ENCODE measurements at regions not wholly inside any gene's neighbourhood (a gene's known extent, or its start where the extent isn't known, plus 50 kb on each side); places are given as distances from the start of the nearest gene placed in this dataset.

GRCh38 chr10:42911359-42911758 lies 128.8 kb downstream of the BMS1 start:
- Histone ChIP-seq H3K9ac (ENCODE audit: extremely low read depth, insufficient read length, low read length) (no peak overlapping the region), H4K91ac (ENCODE audit: insufficient read length, low read depth, low read length) (no peak overlapping the region), H2BK15ac (ENCODE audit: low read depth, low read length) (no peak overlapping the region), H2AK5ac (ENCODE audit: insufficient read length, low read length) (no peak overlapping the region), H4K20me1 (ENCODE audit: control insufficient read depth, insufficient read depth, insufficient read length) (no peaks in the 10 kb centered on the region), H3K14ac (ENCODE audit: insufficient read depth, low read length) (no peak overlapping the region), H2BK20ac (ENCODE audit: low read depth, low read length, poor library complexity, severe bottlenecking) (no peak overlapping the region), H3K27ac (ENCODE audit: insufficient read length, low read depth, low read length) (no peak overlapping the region), H3K27me3 (ENCODE audit: insufficient read depth, low read length) (no peaks in the 10 kb centered on the region), H4K8ac (replicated peaks; ENCODE audit: insufficient read length, low read depth, low read length) (no peak overlapping the region), H3K56ac (ENCODE audit: insufficient read length, low read depth, low read length) (no peak overlapping the region), H4K5ac (ENCODE audit: insufficient read length, low read depth, low read length) (no peak overlapping the region), H2AFZ (ENCODE audit: low read length) (no peak overlapping the region), H2BK12ac (ENCODE audit: insufficient read length, low read depth, low read length) (no peak overlapping the region), H2BK120ac (ENCODE audit: low read depth, low read length, poor library complexity, severe bottlenecking) (no peak overlapping the region), H3K23me2 (ENCODE audit: insufficient read length, low read depth, low read length, poor library complexity, severe bottlenecking) (no peaks in the 10 kb centered on the region), H3T11ph (ENCODE audit: low read length) (no peak overlapping the region), H3K4ac (ENCODE audit: low read depth, low read length) (no peak overlapping the region), H3K79me1 (ENCODE audit: insufficient read depth, low read depth, low read length, poor library complexity, severe bottlenecking) (no peaks in the 10 kb centered on the region), H3K23ac (ENCODE audit: insufficient read length, low read depth, low read length) (no peak overlapping the region), H3K4me1 (ENCODE audit: insufficient read depth, low read length) (no peaks in the 10 kb centered on the region), H3K79me2 (ENCODE audit: insufficient read depth, low read length) (no peaks in the 10 kb centered on the region), H2BK5ac (ENCODE audit: insufficient read length, low read length) (no peak overlapping the region), H3K9me3 (ENCODE audit: control insufficient read depth, low read depth, low read length) (no peaks in the 10 kb centered on the region), H3K4me2 (ENCODE audit: insufficient read depth, insufficient read length, low read length) (no peak overlapping the region), H3K18ac (ENCODE audit: insufficient read length, low read depth, low read length) (no peak overlapping the region)
- Mint-ChIP-seq H3K27ac (no peak overlapping the region), H3K36me3 (ENCODE audit: insufficient read depth in 1 of 3, low read depth in 3 of 3) (peaks cover 2 to 12% (median 9%) of the 10 kb centered on the region in 3 experiments; a peak in 5 of 7 replicates), H3K9me3 (peaks cover 30 to 46% of the 10 kb centered on the region in 2 experiments), H3K27me3 (ENCODE audit: low read depth) (peaks cover 10% of the 10 kb centered on the region), H3K4me3 (no peak overlapping the region), H3K4me1 (no peaks in the 10 kb centered on the region)
- DNase-seq: no peak
- WGBS (ENCODE audit: extremely low coverage, insufficient read length, low lambda C conversion rate): no CpG with 5 or more reads among the region's 2 CpGs
- TF ChIP-seq, protein P1, sequence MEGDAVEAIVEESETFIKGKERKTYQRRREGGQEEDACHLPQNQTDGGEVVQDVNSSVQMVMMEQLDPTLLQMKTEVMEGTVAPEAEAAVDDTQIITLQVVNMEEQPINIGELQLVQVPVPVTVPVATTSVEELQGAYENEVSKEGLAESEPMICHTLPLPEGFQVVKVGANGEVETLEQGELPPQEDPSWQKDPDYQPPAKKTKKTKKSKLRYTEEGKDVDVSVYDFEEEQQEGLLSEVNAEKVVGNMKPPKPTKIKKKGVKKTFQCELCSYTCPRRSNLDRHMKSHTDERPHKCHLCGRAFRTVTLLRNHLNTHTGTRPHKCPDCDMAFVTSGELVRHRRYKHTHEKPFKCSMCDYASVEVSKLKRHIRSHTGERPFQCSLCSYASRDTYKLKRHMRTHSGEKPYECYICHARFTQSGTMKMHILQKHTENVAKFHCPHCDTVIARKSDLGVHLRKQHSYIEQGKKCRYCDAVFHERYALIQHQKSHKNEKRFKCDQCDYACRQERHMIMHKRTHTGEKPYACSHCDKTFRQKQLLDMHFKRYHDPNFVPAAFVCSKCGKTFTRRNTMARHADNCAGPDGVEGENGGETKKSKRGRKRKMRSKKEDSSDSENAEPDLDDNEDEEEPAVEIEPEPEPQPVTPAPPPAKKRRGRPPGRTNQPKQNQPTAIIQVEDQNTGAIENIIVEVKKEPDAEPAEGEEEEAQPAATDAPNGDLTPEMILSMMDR (conservative IDR thresholded peaks at IDR 0.05): no peak

Data from H9 (cell line).